Keratinocyte (primary cell): ENCODE measurements at regions not wholly inside any gene's neighbourhood (a gene's known extent, or its start where the extent isn't known, plus 50 kb on each side); places are given as distances from the start of the nearest gene placed in this dataset.

ENCODE experiments used
- CTCF ChIP-seq, 3 experiments: IDR thresholded peaks in 1 of 3; conservative IDR thresholded peaks in 1 of 3; optimal IDR thresholded peaks in 1 of 3; 2 replicates in 2 of 3; 3 replicates in 1 of 3; pipeline versions ENCODE3 to v1.5.1; 2011; ENCODE audit warnings: low read length in 3 of 3, mild to moderate bottlenecking in 3 of 3, moderate library complexity in 2 of 3, control low read depth in 1 of 3, inconsistent platforms in 1 of 3; ENCODE audit not compliant: insufficient read depth in 2 of 3; ENCODE audit errors: extremely low read depth in 1 of 3
- EZH2 ChIP-seq: IDR thresholded peaks from one replicate; pipeline ENCODE4 v1.6.1; 2012; ENCODE audit warnings: inconsistent platforms, mild to moderate bottlenecking, low read length, moderate library complexity

DNA sequence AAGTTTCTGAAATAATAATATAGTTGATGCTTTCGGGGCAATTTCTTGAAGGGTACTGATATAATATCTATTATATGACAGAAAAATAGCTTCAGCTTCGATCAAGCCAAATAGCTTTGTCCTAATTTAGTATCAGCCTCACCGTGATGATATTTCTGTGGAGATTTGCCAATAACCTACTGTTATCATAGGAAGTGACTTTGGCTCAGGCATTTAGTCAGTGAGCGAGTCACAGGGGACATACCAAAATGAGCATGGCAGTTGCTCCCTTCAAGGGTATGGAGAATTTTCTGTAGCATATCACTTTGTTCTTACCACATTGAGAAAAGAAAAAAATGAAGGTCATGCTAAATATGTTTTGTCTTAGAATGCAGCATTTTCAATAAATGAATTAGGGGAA lies 767.6 kb upstream of the SLITRK1 start:
- TF ChIP-seq CTCF (optimal IDR thresholded peaks at IDR 0.05 in 1 of 3, IDR thresholded peaks at IDR 0.05 in 1 of 3, conservative IDR thresholded peaks at IDR 0.05 in 1 of 3; ENCODE audit: extremely low read depth in 1 of 3, insufficient read depth in 2 of 3, low read length in 3 of 3) (no peak), EZH2 (no peak)
